Bone marrow (tissue), 2 donors: ENCODE measurements at regions not wholly inside any gene's neighbourhood (a gene's known extent, or its start where the extent isn't known, plus 50 kb on each side); places are given as distances from the start of the nearest gene placed in this dataset.

Experiments used
- DNase-seq, 2 donors: peaks; one replicate each; lab custom pipeline; 2025; lab: John Stamatoyannopoulos, UW

- DNase-seq = no peak
Observed at GRCh38 chr14:51307551-51307950, 67.5 kb downstream of the TMX1 start.

DNA sequence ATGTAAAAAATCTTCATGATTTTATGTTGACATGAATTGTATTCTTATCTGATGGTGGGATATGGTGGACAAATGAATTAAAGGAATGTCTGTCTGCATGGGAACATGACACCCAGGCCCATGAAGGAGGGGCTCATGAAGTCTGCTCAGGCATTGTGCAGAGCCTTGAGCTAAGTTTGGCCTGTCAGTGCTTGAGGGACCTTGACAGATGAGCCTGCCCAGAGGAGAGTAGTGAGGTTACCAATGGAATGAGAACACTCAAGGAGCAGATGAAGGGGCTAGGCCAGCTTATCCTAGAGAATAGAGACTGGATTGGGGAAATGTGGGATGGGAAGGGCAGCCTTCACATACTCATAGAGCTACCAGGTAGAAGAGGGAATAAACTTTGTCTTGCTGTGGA is 68.8 kb downstream of the TMX1 start:
- DNase-seq = no peak

- no peak for DNase-seq
Observed at GRCh38 chr14:51310505-51310944, 70.5 kb downstream of the TMX1 start.

GRCh38 chr14:51314321-51315015 is 74.4 kb downstream of the TMX1 start:
- no peak for DNase-seq

DNA sequence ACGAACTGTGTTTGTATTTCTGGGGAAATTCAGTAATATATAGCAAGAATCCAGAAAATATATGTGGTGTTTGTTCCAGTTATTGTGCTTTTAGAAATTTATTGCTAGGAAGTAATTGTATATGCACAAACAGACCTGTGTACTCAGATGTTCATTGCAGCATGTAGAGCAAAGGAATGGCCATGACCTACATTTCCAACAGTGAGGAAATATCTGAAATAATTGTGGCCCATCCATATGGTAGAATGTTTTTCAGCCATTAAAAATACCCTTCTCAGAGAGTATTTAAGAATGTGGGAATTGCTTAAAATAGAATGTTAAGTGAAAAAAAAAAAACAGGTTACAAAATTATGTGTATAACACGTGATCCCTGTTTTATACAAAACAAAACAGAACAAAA is 77.3 kb downstream of the TMX1 start:
- DNase-seq = no peak

DNA sequence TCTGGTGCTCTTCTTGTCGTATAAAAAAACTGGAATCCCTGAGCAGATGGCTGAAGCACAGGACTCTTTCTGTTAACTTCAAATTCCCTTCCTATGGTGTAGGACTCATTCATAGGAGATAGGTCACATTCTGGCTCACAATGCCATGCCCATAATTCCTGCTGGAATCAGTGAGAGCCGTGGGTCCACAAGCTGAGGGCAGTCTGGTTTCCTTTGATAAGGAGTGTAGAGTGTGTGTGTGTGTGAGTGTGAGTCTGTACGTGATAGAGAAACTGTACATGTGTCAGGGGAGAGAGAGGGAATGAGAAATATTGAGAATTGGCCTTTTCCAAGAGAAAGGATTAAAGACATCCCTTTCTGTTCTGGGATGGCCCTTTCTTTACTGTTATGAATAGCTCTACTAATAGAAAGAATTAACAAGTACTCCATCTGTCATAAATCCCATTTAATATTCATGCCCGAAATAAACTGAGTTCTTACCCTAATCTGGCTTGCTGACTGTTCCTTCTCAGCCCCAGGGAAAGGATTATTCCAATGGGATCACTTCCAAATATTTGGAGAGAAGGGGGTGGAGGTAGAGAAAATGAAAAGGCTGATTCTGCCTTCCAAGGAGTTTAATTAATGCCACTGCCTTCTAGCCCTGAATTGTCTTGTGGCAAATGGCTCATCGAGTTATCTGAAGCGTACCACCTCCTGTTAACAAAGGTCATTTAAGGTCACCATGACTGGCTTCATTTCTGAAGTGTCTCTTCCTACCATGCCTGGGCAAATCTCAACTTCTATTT is 79.0 kb downstream of the TMX1 start:
- no peak for DNase-seq

DNA sequence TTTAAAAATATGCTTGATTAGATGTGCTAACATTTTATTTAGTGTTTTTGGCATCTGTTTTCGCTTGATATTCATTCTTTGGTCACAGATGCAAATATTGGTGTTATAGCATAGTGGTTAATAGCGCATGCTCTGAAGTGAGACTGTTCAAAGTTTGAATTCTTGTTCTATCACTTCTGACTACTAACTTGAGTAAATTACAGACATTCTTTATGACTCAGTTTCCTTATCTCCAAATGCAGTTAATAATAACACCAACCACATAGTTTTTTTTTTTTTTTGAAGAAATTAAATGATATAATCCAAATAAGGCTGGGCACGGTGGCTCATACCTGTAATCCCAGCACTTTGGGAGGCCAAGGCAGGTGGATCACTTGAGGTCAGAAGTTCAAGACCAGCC is 81.0 kb downstream of the TMX1 start:
- DNase-seq = no peak

DNA sequence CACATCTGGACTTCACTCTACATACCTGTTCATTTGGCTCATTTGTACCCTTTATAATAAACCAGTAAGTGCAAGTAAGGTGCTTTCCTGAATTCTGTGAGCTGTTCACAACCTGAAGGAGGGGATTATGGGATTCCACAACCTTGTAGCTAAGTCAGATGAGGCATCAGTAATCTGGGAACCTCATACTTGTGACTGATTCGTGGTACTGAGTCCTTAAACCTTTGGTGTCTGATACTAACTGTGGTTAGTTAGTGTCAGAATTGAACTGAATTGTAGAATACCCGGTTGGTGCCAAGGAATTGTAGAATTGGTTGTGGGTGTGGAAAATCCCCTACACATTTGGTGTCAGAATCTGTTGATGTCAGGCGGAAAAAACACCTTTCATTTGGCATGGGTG is 83.4 kb downstream of the TMX1 start:
- DNase-seq = no peak

- DNase-seq = no peak
Observed at GRCh38 chr14:51327376-51327775, 87.3 kb downstream of the TMX1 start.

DNA sequence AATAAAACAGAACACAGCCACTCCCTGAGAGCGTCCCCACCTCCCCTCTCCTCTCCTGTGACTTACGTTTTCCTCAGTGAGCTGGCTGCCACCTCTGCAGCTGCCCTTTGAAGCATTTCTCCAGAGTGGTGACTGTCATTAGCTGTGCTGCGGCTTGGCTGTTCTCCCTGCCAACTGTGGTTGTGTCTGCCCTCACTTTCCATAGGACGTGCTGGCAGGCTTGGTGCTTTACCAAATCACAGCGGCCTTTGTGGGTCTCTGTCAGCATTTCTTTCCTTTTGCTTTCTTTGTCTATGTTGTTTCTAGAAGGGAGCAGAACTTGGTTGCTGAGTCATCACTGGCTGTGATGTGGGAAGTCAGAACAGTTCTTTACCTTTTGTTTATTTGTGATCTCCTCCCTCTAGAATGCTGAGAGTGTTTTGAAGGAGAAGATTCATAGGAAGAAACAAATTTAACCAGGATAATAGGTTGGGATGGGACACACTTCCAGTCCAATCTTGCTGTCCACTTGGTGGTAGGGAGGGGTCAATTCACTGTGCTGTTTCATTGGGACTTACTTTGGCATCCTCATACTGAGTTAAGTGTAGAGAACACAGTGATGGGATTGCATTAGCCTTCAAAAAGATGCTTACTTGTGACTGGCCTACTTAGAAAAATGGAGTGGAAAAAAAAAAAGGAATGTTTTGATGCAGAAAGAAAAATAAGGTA is 88.2 kb downstream of the TMX1 start:
- DNase-seq = no peak

DNA sequence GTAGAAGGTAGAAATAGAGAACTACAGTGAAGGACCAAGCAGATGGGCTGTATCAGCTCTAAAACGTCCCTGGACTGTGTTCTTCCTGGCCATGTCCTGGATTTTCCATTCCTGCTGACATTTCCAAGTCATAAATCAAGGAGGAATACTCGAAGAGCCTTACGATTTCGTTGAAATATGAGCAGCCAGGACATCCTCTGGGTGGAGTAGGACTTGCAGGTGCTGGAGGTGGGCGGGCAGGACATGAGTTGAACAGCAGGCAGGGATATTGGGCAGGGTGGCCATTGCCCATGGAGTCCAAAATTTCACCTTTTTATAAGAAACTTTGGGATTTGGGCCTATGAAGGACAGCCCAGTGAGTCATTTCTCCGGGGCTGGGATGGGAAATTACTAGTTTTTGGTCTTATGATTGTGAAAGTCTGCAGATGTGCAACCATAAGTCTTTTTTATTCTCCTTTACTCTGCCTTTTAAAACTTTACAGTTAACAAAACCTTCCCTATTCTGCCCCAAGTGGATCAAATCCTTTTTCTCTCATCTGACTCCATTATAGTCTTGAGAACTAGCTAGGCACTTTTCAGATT is 88.8 kb downstream of the TMX1 start:
- DNase-seq = no peak

- DNase-seq = no peak
Observed at GRCh38 chr14:51331486-51332367, 91.7 kb downstream of the TMX1 start.

DNA sequence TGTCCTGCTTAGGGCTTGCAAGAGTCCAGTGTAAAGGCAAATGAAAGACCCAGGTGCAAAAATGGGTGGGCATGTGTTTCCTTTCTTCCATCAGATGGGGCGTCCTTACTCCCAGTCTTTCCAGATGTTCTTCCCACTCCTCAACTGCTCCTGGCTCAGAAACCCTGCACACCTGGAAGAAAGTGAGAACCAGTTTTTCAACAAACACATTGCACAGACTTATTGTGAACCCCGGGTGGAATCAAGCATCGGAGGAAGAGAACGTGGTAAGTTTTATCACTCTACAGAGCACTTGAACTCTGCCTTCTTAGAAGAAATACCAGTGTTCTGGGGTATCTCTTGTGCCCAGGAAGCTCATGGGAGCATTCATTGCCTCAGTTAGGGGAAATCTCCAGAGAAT is 93.3 kb downstream of the TMX1 start:
- DNase-seq = no peak

GRCh38 chr14:51333901-51334521 is 94.0 kb downstream of the TMX1 start:
- DNase-seq = no peak

GRCh38 chr14:51334566-51334965 is 94.5 kb downstream of the TMX1 start:
- DNase-seq = no peak

- DNase-seq = no peak
Observed at GRCh38 chr14:51335531-51335930, 95.5 kb downstream of the TMX1 start.

DNA sequence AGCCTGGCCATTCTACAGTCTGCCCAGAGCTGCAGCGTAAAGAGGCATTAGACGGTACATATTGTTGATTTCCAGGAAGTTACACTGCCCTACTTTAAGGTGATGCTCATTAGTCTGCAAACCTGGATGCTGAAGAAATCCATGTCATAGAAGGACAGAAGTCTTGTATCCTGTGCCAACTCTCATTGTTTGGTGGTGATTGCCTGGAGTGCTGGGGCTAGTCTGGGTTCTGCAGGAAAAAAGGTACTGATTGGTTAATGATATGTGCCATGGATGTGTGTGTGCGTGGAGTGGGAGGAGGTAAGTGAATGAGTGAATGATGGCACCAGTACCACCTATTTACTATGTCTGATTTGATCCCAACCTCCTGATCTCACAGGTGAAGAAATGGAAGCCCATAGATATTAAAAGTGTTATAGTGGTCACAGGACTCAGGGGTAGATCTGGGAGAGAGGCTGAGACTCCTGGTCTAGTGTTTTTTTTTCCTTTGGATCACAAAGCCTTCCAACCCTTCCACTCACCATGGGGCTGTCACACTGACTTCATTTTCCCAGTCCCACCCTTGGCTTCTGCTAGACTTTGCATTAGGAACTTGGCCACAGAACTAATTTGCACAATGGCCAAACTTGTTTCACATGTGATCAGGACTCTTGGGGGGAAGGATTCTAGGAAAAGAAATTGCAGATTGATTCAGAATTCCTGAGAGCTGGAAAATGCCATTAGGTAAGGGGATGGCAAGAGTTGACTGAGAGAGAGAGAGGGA is 96.1 kb downstream of the TMX1 start:
- no peak for DNase-seq

- DNase-seq = no peak
Observed at GRCh38 chr14:51336734-51337133, 96.7 kb downstream of the TMX1 start.

DNA sequence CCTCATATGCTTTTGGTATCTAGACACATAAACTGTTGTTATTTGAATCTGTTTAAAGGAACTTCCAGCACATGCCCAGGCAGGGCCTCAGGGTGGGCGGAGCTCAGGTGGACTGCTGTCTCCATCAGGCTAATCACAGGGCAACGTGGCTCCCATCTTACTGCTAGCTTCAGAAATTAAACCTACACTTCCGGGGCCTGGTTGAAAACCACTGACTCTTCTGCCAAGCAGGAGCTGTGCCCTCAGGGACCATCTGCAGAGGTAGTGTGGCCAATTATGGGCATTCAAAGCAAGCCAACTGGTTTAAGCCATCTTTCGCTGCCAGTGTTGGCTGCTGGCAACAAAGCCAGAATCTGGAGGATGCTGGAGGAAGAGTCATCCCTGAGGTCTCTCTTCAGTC is 97.5 kb downstream of the TMX1 start:
- DNase-seq = no peak

DNA sequence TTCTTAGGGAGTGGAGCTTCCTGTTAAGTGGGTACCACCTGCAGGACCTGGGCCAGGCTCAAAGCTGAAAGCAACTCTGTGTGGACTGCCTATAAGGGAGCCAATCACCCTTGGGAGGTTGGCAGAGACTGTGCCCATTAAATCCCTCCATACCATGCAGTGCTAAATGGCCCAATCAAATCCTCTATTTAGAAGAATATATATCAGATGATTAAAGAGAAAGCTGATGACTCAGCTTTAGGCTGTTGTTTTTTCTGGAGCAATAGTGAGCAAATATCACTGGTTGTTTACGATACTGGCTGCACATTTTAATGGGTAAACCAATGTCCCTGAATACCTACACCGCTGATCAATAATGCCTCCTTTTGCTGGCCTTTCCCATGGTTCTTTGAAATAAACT is 101.3 kb downstream of the TMX1 start:
- DNase-seq = no peak
